Smooth muscle cell (in vitro differentiated cells): ENCODE measurements at regions not wholly inside any gene's neighbourhood (a gene's known extent, or its start where the extent isn't known, plus 50 kb on each side); places are given as distances from the start of the nearest gene placed in this dataset.

Experiments
- DNase-seq: peaks from one replicate; lab custom pipeline; 2025; ENCODE audit not compliant: unreplicated experiment; lab: John Stamatoyannopoulos, UW
- H2AFZ ChIP-seq: fragments of 200-600 bp; sonication (generic); 2 replicates; pipeline ENCODE4 v1.6.0; 2016; ENCODE audit warnings: antibody characterized with exemption, low read depth, mild to moderate bottlenecking
- H3F3A ChIP-seq: fragments of 200-600 bp; sonication (generic); 2 replicates; pipeline ENCODE4 v1.6.0; 2017; ENCODE audit warnings: antibody characterized with exemption, low read depth
- H3K27ac ChIP-seq: fragments of 200-600 bp; sonication (generic); 2 replicates; pipeline ENCODE4 v1.5.1; 2016; ENCODE audit warnings: low read depth, mild to moderate bottlenecking
- H3K27me3 ChIP-seq: fragments of 200-600 bp; sonication (generic); 2 replicates; pipeline ENCODE4 v1.6.1; 2016; ENCODE audit warnings: low read depth, mild to moderate bottlenecking
- H3K36me3 ChIP-seq: fragments of 200-600 bp; sonication (generic); 2 replicates; pipeline ENCODE4 v1.5.1; 2016; ENCODE audit warnings: low read depth
- H3K4me1 ChIP-seq: fragments of 200-600 bp; sonication (generic); 2 replicates; pipeline ENCODE4 v1.5.1; 2016; ENCODE audit warnings: low read depth
- H3K4me2 ChIP-seq: fragments of 200-600 bp; sonication (generic); 2 replicates; pipeline ENCODE4 v1.6.0; 2016; ENCODE audit warnings: mild to moderate bottlenecking
- H3K4me3 ChIP-seq: fragments of 200-600 bp; sonication (generic); 2 replicates; pipeline ENCODE4 v1.5.1; 2016; ENCODE audit warnings: mild to moderate bottlenecking
- H3K79me2 ChIP-seq: fragments of 200-600 bp; sonication (generic); 2 replicates; pipeline ENCODE4 v1.6.0; 2016; ENCODE audit warnings: low read depth, mild to moderate bottlenecking
- H3K9ac ChIP-seq: fragments of 200-600 bp; sonication (generic); 2 replicates; pipeline ENCODE4 v1.6.0; 2016; ENCODE audit warnings: low read depth
- H3K9me3 ChIP-seq: fragments of 200-600 bp; sonication (generic); replicated peaks from 2 replicates; pipeline ENCODE4 v1.5.1; 2016; ENCODE audit warnings: low read depth
- H4K20me1 ChIP-seq: fragments of 200-600 bp; sonication (generic); 2 replicates; pipeline ENCODE4 v1.6.0; 2016; ENCODE audit warnings: low read depth
- CTCF ChIP-seq: fragments of 200-600 bp; sonication (generic); IDR thresholded peaks from 2 replicates; pipeline ENCODE4 v1.5.1; 2017; ENCODE audit warnings: borderline replicate concordance, mild to moderate bottlenecking, antibody characterized with exemption; ENCODE audit not compliant: insufficient read depth, poor library complexity, severe bottlenecking
- WGBS: methylation state at CpG from one replicate; pipeline ENCODE4 v1.1.7; 2016; ENCODE audit warnings: low lambda C conversion rate; 5-methylcytosine and 5-hydroxymethylcytosine counted together

- H3K4me2 ChIP-seq: no peak overlapping the region
- peak overlapping the region; percentile 1 for H2AFZ ChIP-seq
- peak overlapping the region; percentile 64 for H3K9ac ChIP-seq
- H3K9me3 ChIP-seq: no peaks in the 10 kb centered on the region
- H3K4me3 ChIP-seq: no peak overlapping the region
- WGBS: 60% methylated on average over 10 of the region's 10 CpGs
- peak overlapping the region; percentile 88 for H3K27ac ChIP-seq
- no peaks in the 10 kb centered on the region for H3K79me2 ChIP-seq
- H3F3A ChIP-seq: peaks cover 14% of the 10 kb centered on the region
- no peaks in the 10 kb centered on the region for H3K36me3 ChIP-seq
- H3K4me1 ChIP-seq: peaks cover 10% of the 10 kb centered on the region
- TF ChIP-seq CTCF: no peak
- DNase-seq: no peak
- no peaks in the 10 kb centered on the region for H4K20me1 ChIP-seq
- no peaks in the 10 kb centered on the region for H3K27me3 ChIP-seq
Observed at GRCh38 chr7:46850563-46851330, 731.2 kb downstream of the TNS3 start.

- H3K9me3 ChIP-seq: no peaks in the 10 kb centered on the region
- DNase-seq: no peak
- no peak for TF ChIP-seq CTCF
- 51% methylated on average over 2 of the region's 2 CpGs for WGBS
- H4K20me1 ChIP-seq: no peaks in the 10 kb centered on the region
- peaks cover 10% of the 10 kb centered on the region for H3K4me1 ChIP-seq
- no peaks in the 10 kb centered on the region for H3K27me3 ChIP-seq
- H3K4me3 ChIP-seq: no peak overlapping the region
- no peaks in the 10 kb centered on the region for H3K79me2 ChIP-seq
- H3K9ac ChIP-seq: peak overlapping the region; percentile 13
- peaks cover 11% of the 10 kb centered on the region for H3F3A ChIP-seq
- peak overlapping the region; percentile 88 for H3K27ac ChIP-seq
- H3K36me3 ChIP-seq: no peaks in the 10 kb centered on the region
- H2AFZ ChIP-seq: no peak overlapping the region
- peak overlapping the region; percentile 45 for H3K4me2 ChIP-seq
Observed at GRCh38 chr7:46848944-46849343, 733.0 kb downstream of the TNS3 start.

- no peaks in the 10 kb centered on the region for H3K9me3 ChIP-seq
- TF ChIP-seq CTCF: no peak
- no peak overlapping the region for H2AFZ ChIP-seq
Observed at GRCh38 chr7:46848311-46848710, 733.6 kb downstream of the TNS3 start.

GRCh38 chr7:46847126-46847525 lies 734.8 kb downstream of the TNS3 start:
- H3K27ac ChIP-seq: peak overlapping the region; percentile 88
- H3K9ac ChIP-seq: no peak overlapping the region
- TF ChIP-seq CTCF: no peak
- no peaks in the 10 kb centered on the region for H3K4me1 ChIP-seq
- WGBS: 35% methylated on average over 3 of the region's 3 CpGs
- no peak overlapping the region for H3K4me2 ChIP-seq
- H3K4me3 ChIP-seq: no peak overlapping the region
- no peaks in the 10 kb centered on the region for H3K9me3 ChIP-seq
- no peak for DNase-seq
- no peaks in the 10 kb centered on the region for H3K79me2 ChIP-seq
- no peaks in the 10 kb centered on the region for H3K36me3 ChIP-seq
- H3K27me3 ChIP-seq: no peaks in the 10 kb centered on the region
- no peak overlapping the region for H2AFZ ChIP-seq
- H4K20me1 ChIP-seq: no peaks in the 10 kb centered on the region
- peaks cover 4% of the 10 kb centered on the region for H3F3A ChIP-seq

More at GRCh38 chr7:46848311-46848710, 733.6 kb downstream of the TNS3 start:
- WGBS: 88% methylated on average over 1 of the region's 1 CpG
- Histone ChIP-seq H3K4me2 (no peak overlapping the region), H3K36me3 (no peaks in the 10 kb centered on the region), H3K9ac (no peak overlapping the region), H3F3A (peaks cover 11% of the 10 kb centered on the region), H4K20me1 (no peaks in the 10 kb centered on the region), H3K79me2 (no peaks in the 10 kb centered on the region), H3K4me3 (no peak overlapping the region), H3K27me3 (no peaks in the 10 kb centered on the region), H3K4me1 (peaks cover 6% of the 10 kb centered on the region), H3K27ac (peak overlapping the region; percentile 88)
- DNase-seq: no peak
